Lung microvascular endothelial cell (primary cell): ENCODE measurements at regions not wholly inside any gene's neighbourhood (a gene's known extent, or its start where the extent isn't known, plus 50 kb on each side); places are given as distances from the start of the nearest gene placed in this dataset.

Experiments used
- DNase-seq, 2 donors: peaks; one replicate each; pipeline versions ENCODE4 v3.0.0 to v3.0.0-alpha.2; 2010; ENCODE audit warnings: low read depth in 2 of 2

DNA sequence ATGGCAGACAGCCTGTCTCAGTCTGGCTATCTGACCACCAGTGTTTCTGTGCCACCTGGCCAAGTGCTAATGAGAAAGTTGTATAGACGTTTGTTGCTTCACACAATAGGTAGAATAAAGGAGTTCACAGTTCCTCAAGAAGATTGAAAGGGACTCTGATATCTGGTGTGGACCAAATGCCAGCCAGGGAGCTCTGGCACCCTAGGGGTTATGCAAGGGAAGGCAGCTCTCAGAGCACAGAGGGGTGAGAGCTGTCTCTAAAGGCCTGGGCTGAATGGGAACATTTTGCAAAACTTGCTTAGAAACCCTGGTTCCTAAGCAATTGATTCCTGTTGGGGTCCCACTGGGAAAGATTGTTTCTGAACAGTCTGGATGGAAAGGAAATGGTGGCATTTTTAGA lies 553.8 kb downstream of the EPHA4 start:
- no peak for DNase-seq

DNA sequence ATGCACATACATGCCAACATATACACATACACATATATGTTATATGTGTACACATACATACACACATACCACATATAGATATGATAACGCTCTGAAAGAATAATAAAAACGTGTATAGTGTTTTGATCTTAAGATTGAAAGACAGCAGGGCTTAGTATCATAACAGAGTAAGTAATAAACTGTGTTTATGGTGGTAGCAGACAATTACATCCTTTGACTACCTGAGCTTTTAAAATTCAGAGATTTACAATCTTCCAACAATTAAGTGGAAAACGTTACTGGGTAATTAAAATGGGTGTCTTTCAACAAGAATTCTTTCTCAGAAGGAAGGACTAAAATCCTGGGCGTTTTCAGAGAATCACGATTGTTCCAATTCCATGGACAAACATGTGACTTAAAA lies 552.4 kb downstream of the EPHA4 start:
- no peak for DNase-seq

DNA sequence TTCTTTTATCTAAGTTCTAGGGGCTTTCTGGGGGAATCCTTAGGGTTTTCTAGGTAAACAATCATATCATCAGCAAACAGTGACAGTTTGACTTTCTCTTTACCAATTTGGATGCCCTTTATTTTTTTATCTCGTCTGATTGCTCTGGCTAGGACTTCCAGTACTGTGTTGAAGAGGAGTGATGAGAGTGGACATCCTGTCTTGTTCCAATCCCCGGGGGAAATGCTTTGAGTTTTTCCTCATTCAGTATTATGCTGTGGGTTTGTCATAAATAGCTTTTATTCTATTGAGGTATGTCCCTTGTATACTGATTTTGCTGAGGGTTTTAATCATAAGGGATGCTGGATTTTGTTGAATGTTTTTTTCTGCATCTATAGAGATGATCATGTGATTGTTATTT lies 549.5 kb downstream of the EPHA4 start:
- no peak for DNase-seq

DNA sequence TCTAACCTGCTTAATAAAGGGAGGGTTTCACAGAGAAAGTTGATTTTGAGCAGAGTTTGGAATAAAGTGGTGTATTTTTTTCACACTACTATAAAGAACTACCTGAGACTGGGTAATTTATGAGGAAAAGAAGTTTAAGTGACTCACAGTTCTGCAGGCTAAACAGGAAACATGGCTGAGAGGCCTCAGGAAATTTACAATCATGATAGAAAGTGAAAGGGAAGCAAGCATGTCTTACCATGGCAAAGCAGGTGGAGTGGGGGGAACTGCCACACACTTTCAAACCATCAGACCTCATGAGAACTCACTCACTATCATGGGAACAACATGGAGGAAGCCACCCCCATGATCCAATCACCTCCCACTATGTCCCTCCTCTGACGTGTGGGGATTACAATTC lies 546.7 kb downstream of the EPHA4 start:
- peak in 1 of 2 donors; percentile 43 for DNase-seq

DNA sequence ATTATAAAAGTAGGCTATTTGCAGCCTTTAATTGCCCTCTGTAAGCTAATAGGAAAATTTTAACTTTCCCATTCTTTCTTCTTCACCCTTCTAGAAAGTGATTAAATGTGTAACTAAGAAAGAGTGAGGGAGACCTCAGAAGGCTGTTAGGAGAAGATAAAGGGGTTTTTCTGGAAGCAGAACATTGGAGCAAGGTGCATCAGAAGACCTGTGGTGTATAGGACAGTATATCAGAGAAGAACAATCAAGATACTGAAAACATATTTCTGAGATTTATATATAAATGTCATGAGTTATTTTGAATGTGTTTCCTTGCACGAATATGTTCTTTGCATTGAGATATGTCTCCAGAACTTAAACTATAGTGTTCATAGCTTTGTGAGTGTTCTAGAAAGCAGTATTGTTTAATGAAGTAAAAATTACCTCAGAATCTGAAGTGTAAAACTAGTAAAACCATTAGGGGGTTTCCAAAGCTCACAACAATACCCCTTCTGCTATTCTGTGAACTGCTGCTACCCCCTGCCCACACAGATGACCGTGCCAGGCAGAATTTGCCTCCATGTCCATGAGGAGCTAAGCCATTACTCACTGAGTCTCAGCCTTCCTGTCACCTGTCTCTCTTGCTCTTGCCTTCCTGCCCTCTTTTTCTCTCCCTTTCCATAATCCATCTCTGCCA lies 537.9 kb downstream of the EPHA4 start:
- DNase-seq, result no peak

DNA sequence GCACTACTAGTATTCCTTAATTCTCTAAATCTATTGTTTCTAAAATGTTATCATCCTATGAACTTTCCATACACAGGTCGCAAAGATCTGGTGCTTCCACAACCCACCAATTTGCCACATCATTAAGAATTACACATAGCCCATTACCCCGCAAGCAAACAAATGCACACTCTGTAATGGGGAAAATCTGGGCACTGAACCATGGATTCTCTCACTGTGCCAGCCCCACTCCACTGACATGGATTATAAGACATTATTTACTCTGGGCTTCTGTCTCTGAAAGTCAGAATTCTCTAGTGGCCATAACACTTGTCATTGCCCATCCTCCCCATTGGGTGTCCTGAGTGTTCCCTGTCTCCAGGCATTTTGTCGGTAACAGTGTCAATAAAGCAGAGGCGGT lies 537.1 kb downstream of the EPHA4 start:
- DNase-seq, result no peak

DNA sequence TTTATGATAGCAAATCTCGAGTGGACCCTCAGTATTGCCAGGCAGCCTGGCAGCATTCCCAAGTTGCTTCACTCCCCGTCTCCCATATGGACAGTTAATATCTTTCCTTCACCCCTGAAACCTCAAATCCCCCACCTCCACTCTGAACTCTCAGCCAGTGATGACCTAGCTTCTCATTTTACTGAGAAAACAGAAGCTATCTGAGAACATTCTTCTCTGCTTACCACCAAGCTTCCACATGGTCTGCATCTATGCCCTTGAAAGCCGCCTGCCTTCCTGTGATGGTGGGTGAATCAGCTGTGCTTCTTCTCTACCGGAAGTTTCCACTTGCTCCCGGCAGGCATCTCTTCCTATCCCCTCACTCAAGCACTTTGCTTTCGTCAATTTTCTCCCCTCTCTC lies 529.2 kb downstream of the EPHA4 start:
- no peak for DNase-seq

DNA sequence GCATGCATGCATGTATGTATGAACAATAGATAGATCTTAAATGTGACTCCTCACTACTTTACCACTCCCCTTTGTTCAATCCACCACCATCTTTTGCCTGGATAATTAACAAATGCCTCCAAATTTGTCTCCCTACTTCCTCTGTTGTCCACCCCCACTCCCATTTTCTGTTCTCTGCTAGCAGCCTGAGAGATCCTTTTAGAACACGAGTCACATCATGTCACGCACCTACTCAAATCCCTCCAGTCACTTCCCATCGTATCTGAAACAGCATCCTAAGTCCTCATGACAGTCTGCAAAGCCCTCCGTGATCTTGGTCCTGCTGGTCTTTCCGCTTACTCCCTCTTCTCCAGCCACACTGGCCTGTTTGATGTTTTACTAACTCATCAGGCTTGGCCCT lies 527.3 kb downstream of the EPHA4 start:
- DNase-seq, result no peak

DNA sequence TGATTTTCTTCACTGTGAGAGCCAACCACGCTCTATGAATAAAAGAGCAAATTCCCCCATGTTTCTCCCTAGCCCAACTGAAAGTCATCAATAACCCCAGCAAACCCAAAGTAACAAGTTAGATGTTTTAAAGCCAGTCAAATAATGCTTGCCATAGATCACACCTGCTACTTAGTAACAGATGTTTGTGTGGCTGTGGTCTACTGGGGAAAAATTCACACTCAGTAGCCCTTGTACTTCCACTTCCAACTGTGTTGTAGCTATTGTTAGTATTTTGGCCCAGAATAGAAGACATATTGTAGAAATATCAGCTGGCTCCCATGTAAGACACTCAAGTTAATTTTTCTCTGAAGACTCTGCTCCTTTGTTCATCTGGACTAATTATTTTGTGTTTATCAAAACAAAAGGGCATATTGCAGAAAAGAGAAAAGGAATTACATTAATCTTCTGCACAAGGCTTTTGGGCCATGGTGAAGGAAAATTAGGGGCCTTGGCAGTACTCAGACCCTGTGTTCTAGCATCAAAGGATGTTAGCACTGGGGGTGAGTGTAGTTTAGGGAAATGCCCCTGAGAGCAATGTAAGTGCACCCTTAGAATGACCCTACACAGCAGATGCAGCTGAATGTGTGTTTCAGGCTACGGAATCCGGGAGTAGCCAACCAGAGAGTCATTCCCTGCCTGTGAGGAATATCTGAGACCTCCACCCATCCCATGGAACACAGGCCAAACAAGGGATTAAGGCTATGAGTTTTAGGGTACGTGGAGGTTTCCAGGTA lies 521.9 kb downstream of the EPHA4 start:
- no peak for DNase-seq

DNA sequence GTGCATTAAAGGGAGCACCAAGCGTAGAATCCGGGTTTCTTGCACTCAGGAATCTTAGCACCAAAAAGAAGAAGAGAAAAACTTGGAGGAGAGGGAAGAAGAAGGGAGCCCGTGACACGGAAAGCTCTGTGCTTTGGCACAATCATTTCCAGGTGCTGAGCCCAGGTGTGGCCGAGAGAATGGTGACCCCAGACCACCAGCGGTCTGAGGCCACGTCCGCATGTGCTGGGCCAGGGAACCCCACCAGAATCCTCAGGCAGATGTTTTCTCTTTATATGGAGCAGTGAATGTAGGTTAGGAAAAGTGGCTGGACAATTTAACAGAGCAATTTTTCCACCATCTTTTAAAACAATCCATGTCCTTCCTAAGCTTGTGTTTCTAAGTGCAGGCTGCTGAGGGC lies 520.9 kb downstream of the EPHA4 start:
- no peak for DNase-seq

DNA sequence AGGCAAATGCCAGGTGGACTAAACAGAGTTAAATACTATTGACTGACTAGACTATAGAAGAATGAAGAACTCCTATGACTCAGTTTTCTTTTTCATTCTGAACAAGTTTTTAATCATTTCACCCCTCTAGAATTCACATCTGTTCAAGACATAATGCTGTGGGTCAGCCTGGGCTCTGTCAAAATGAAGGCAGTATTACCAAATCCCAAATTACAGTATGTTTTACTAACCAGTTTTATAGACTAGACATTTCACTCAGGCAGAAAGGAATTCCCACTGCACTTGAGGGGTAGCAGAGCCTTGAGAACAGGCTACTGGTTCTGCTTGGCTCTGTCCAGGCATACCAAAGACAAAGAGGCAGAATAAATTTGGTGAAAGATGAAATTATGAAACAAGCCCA lies 511.7 kb downstream of the EPHA4 start:
- no peak for DNase-seq

DNA sequence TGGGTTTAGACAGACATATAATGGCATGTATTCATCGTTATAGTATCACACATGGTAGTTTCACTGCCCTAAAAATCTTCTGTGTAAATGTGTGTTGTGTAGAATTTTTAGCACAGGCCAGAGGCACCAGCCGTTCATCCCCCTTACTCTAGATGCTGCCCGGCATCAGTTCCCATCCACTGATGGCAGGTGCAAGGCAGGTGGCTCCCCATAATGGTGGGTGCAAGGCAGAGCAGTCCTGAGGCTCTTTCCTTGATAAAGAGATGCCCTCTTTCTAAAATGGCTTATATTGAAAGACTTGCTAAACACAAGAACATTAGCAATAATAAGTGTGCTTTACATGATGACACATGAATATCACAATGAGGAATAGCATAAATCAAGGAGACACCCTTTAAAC lies 508.5 kb downstream of the EPHA4 start:
- DNase-seq, result no peak

DNA sequence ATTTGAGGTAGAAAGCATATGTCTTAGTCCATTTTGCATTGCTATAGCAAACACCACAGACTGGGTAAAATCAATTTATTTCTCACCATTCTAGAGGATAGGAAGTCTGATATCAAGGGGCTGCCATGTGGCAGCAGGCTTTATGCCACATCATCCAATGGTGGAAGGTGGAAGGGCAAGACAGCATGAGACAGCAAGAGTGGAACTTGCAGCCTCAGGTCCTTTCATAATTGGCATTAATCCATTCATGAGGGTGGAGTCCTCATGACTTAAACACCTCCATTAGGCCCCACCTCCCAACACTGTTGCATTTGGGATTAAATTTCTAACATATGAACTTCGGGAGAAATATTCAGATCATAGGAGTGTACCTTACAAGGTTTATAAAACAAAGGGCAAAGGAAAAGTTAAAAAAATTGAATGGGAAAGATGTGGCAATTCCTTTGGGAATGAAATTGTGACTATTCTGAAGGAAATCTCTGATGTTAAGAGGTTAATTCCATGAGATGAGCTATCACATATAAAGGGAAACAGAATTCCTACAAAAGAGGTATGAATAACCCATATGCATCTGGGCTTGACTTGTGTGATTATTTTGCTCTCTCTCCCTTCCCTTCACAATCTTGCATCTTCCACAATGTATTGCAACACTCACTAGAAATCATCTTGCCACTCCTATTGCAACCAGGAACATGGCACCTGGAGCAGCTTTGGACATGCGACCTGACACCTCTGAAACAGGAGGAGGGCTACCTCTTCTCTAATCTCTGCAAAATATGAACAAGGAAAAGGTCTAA lies 507.8 kb downstream of the EPHA4 start:
- DNase-seq, result no peak

DNA sequence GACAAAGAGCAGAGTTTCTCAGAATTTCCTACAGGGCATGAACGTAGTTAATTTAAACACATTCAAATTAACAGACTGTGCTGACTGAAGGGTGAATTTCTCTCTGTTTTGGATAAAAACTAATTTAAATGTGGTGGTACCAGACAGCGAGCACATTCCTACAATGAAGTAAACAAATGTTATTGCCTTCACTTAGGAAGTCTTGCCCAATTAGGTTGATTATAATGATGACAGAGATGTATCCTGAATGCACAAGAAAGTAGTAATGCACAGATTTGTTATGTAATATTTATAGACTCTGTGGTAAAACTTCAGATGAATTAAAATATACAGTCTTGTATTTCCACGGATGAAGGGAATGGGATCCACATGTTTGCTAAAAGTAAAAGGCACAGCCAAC lies 507.2 kb downstream of the EPHA4 start:
- DNase-seq, result no peak

DNA sequence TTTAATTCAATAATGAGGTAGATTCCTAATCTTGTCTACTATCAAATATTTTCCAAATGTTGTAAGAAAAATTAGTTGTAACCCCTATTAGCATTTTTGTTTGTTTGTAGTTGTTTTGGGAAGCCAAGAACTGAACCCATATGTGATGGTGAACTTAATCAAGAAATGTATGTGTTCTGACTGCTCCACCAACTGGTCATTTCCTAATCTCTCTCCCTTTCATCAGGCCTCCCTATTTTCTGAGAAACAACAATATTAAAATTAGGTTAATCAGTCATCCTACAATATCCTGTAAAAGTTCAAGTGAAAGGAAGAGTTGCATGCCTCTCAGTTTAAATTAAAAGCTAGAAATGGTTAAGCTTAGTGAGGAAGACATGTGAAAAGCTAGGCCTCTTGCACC lies 504.0 kb downstream of the EPHA4 start:
- DNase-seq, result no peak

DNA sequence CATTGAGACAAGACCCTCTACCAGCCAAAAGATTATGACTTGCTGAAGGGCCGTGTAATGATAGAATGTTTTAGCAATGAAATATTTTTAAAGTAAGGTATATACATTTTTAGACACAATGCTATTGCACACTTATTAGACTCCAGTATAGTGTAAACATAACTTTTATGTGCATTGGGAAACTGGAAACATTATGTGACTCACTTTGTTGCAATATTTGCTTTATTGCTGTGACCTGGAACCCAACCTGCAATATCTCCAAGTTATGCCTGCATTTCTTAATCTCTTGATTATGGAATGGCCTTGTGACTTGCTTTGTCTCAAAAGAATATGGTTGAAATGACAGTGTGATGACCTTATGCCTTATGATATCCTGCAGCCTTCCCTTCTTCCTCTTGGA lies 502.0 kb downstream of the EPHA4 start:
- DNase-seq, result no peak

DNA sequence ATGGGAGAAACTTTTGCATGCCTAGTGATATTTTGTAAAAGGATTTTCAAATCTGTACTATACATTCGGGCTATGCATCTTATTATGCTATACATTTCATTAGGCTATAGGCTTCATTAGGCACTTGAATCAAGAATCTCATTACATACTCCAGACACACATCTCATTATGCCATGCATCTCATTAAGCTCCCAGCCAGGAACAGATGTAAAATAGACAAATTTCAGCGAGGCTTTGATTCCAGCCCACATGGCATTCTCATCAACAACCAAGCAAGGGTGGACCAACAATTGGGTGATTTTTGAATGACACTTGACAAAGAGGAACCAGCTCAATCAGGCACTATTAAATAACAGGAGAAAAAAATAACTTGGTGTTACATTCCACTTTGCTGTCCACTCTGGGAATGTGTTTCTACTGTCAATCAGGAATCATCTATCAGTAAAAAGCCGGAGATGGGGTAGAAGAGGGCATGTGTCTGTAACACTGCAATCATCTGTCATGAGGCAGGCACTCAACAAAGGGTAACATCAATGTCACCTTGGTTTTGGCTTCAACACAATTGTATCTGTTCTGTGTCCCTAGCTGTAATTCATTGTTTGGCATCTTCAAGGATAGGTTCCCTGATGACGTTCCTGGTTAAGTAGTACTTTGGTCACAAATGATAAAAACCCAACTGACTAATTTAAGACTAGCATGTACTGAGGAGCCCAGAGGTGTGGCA lies 498.6 kb downstream of the EPHA4 start:
- DNase-seq, result no peak

DNA sequence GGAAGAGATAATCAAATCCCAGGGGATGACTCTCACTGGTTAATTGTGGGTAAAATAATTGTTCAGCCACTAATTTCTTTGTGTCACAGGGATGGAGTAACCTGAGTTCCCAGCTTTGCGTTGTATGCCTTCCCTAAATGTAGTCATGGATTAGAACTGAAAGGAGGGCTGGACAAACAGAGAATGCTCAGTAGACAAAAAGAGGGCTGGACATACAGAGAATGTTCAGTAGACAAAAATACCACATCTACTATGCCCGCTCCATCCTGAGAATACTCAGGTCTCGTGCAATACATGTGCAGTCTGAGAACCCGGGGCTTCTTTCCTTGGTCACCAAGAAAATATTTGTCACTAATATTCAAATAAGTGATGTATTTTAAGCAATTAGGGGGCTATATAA lies 497.9 kb downstream of the EPHA4 start:
- no peak for DNase-seq

DNA sequence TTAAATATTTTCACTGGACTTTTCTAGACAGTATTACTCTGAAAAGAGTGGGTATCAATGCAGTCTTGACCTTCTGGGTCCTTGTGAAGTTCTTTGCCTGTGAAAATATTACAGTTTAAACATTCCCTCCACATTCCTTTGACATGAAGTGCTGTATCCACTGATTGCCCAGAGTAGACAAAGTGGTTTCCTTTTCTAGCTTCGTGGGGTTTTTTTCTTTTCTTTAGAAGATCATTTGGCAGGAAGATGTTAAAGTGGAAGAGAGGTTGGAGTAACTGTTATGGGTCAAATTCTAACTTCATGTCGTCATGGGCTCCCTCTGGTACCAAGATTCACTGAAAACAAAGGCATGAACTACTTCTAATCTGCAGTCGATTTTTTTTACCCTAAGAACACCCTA lies 496.9 kb downstream of the EPHA4 start:
- DNase-seq, result peak in 1 of 2 donors; percentile 61

DNA sequence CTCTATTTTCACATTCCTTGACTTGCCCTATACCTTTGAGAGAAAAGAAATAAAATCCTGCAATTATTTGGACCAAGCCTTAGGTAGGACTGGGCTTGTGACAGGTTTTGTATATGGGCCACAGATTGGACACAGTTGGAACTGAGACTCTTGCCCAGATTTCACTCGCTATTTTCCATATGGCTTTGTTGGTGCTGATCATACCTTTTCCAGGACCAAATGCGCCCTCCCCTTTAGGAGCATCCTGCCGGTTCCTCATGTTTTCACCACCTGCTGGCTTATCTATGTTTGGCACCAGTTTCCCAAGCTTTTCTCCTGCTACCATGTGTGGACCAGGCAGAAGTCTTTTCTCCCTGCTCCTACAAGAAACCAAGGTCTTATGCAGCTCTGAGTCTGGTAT lies 494.9 kb downstream of the EPHA4 start:
- DNase-seq, result no peak

DNA sequence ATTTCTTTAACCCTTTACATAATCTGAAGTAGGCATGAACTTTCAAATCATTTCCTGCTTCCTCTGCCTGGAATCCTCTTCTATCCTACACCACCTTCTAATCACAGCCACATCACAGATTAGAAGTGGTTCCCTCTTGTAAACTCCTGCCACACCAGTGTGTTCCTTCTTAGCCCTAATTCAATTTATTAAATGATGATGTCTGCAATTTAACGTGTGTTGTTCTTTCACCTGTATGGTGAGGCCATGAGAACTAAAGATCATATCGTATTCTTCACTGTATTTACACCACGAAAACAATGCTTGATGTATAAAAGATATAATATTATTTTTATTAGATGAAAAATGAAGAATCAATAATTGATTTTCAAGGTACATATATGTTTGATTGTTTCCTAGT lies 494.3 kb downstream of the EPHA4 start:
- no peak for DNase-seq

DNA sequence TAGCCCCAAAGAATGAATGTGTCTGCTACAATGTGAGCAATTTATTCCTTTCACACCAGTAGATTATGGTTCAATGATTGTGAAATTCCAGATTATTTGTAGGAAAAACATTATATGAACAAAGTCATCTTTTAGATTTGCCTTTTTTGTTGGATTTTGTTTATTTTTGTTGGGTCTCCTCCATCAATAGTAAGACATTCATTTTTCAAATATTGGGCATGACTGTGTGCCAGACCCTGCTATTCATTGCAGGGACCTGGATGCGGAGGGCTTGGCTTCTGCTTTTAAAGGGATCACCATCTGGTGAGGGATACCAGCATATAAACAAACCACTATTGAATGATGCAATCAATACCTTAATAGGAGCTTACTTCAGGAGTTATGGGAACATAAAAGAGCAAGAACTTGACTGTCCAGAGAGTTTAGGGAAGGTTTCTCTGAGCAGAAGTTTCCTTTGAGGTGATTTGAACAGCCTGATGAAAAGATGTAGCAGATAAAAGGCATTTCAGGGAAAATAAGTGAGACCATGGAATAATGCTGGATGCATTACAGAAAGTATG lies 486.7 kb downstream of the EPHA4 start:
- DNase-seq, result no peak
